Ishikawa (cell line): ENCODE measurements at regions not wholly inside any gene's neighbourhood (a gene's known extent, or its start where the extent isn't known, plus 50 kb on each side); places are given as distances from the start of the nearest gene placed in this dataset.

Source experiments
- CEBPB ChIP-seq: IDR thresholded peaks from 2 replicates; pipeline ENCODE4 v1.6.1; 2012
- CREB1 ChIP-seq: IDR thresholded peaks from 2 replicates; pipeline ENCODE4 v1.6.1; 2012; ENCODE audit warnings: low read depth
- EGR1 ChIP-seq: IDR thresholded peaks from 2 replicates; pipeline ENCODE4 v1.6.1; 2012
- EP300 ChIP-seq: IDR thresholded peaks from 2 replicates; pipeline ENCODE4 v1.6.1; 2012; ENCODE audit warnings: borderline replicate concordance
- MAX ChIP-seq: IDR thresholded peaks from 2 replicates; pipeline ENCODE4 v1.6.1; 2012
- NFIC ChIP-seq: IDR thresholded peaks from 2 replicates; pipeline ENCODE4 v1.6.1; 2012
- RAD21 ChIP-seq: IDR thresholded peaks from 2 replicates; pipeline ENCODE4 v1.6.1; 2012; ENCODE audit warnings: low read depth
- REST ChIP-seq: IDR thresholded peaks from 2 replicates; pipeline ENCODE4 v1.6.1; 2012; ENCODE audit warnings: low read depth, mild to moderate bottlenecking
- TAF1 ChIP-seq: IDR thresholded peaks from 2 replicates; pipeline ENCODE4 v1.6.1; 2012; ENCODE audit warnings: low read depth, mild to moderate bottlenecking
- TCF12 ChIP-seq: IDR thresholded peaks from 2 replicates; pipeline ENCODE4 v1.6.1; 2012; ENCODE audit warnings: low read depth
- TEAD4 ChIP-seq: IDR thresholded peaks from 2 replicates; pipeline ENCODE4 v1.6.1; 2012
- USF1 ChIP-seq: IDR thresholded peaks from 2 replicates; pipeline ENCODE4 v1.6.1; 2012
- YY1 ChIP-seq: IDR thresholded peaks from 2 replicates; pipeline ENCODE4 v1.6.1; 2012; ENCODE audit warnings: low read depth
- ZBTB7A ChIP-seq: IDR thresholded peaks from 2 replicates; pipeline ENCODE4 v1.6.1; 2012; ENCODE audit warnings: low read depth

- TF ChIP-seq TAF1, result no peak
- no peak for TF ChIP-seq YY1
- TF ChIP-seq TCF12, result no peak
- TF ChIP-seq EGR1, result no peak
- TF ChIP-seq EP300, result no peak
- TF ChIP-seq CEBPB, result no peak
- no peak for TF ChIP-seq REST
- no peak for TF ChIP-seq MAX
- no peak for TF ChIP-seq NFIC
- no peak for TF ChIP-seq CREB1
- TF ChIP-seq USF1, result no peak
- no peak for TF ChIP-seq TEAD4
- no peak for TF ChIP-seq RAD21
- TF ChIP-seq ZBTB7A, result no peak
Observed at GRCh38 chr5:163310997-163311396, 126.4 kb upstream of the CCNG1 start.
